ENCODE measurements at regions not wholly inside any gene's neighbourhood (a gene's known extent, or its start where the extent isn't known, plus 50 kb on each side); places are given as distances from the start of the nearest gene placed in this dataset.
"Not testable (repeated sequence)": the region's sequence is repeated elsewhere in the genome, so short reads cannot be mapped to it uniquely, and the experiment has no call there.

DNA sequence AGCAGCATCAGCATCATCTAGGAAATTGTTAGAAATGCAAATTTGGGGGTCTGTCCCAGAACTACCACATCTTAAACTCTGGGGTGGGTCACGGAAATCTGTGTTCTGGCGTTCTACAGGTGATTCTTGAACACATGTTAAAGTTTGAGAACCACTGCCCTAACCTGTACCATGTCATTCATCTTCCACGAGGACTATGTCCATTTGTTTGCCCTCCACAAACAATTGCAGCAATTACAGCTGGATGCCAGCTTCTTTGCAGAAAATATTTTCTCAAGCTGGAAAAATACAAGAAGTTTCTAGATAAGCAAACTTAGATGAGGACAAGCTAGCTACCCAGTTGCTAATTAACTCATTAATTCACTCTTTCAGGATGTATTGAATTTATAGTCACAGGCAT lies 54.1 kb downstream of the MAFB start:
- no peak for DNase-seq (ENCODE audit: low read depth, low spot score)

DNA sequence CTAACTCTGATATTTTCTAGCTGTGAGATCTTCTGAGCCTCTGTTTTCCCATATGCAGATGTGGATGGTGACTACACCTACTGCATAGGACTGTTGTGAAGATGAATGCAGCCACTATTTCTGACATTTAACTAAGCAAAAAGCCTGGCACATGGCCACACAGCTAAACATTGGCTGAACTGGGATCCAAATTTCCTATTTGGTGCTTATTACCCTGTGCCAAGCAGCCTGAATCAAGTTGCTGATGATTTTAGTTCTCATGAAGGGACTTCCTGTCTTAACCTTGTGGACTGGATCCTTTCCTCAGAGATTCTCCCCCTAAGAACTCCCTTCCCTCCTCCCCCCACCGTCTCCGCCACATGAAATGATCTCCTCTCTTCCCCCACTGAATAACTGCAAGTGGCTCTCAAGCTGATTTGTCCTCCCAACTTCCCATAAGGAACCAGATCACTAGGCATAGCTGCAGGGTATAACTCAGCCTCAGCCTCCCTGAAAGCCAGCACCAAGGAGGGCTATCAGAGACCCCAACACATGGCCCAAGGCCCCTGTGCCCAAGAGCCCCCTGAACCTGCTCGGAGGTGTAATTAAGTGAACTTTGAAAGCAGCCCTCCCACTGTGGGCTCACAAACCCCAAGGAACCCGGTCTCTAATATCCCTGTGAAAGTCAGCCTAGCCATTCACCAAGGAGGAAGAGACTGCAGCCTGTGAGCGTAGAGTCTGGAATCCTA lies 55.7 kb downstream of the MAFB start:
- DNase-seq (ENCODE audit: low read depth, low spot score) = no peak

DNA sequence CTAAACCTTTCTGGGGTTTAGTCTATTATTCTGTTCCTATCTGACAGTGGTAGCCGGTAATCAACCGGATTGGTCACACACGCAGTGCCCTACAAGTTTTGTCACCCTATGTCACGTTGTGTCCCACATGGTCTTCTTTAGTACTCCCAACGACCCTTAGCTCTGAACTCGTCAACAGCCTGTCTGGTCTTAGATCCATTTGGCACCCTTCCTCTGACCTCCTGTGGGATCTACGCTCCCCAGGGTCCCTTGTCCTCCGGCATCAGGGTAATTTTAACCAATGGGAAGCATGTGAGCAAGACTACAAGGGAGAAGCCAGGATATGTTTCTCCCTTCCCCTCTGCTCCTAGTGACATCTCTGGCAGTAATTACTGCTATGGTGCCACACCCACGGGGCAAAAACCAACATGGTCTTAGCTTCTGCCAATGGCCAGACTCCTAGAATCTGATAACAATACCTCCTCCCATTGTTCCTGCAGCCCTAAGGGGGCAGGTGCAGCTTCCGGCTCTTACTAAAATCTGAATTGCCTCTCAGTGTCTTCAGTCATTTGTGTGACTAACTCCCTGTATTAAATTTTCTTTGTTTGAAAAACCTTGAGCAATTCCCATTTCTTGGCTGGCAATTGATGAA lies 56.6 kb downstream of the MAFB start:
- DNase-seq (ENCODE audit: low read depth, low spot score) = no peak

DNA sequence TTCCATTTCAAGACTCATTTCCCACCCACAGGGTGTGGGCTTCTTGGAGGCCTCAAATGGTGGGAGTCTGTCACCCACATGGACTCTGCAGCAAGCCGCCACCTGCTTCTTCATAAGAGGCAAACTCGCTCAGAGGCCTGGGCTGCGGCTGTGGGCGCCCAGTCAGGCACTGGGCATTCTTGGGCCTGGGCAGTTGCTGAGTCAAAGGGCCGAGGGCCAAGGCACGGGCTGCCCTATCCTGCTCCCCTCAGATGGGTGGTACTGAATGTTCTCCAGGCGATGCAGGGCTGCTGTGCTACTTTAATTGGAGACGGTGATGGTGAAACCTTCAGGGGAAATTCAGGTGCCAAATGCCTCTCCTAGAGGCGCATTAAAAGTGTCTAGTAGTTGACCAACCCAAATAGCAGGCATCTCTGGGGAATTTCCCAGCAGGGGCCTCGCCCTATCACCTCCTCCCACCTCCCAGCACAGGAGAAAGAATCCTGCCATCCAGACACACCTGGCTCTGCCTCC lies 57.9 kb downstream of the MAFB start:
- DNase-seq (ENCODE audit: low read depth, low spot score) = no peak

DNA sequence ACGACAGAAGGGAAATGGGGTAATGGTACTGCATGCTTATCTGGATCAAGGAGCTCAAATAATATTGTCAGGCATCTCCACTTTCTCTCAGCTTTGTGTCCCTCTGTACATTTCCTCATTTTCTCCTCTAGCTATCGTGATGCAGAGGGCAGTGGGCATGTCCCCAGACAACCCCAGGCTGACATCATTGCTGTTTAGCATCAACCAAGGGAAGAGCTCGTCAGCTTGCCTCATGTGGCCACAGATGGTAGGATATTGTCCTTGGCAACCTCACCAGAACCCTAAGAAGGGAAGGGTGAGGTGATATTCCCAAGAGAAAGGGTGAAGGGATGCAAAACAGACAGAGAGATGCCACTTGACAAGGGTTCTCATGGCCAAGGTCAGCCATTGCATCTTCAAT lies 58.3 kb downstream of the MAFB start:
- no peak for DNase-seq (ENCODE audit: low read depth, low spot score)

DNA sequence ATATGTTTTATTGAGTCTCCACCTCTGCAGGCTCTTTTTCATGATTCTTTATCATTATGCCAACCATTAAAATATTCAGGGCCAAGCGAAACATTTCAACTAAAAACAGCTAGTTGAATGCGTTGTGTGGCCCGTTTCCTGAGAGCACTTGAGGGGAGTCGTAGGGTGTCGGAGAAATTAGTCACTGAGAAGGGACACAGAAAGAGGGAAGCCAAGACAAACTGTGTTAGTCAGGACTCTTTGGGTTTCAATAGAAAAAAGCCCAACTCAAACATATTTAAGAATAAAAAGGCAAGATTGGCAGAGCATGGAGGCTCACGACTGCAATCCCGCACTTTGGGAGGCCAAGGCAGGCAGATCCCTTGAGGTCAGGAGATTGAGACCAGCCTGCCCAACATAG lies 58.9 kb downstream of the MAFB start:
- no peak for DNase-seq (ENCODE audit: low read depth, low spot score)

DNA sequence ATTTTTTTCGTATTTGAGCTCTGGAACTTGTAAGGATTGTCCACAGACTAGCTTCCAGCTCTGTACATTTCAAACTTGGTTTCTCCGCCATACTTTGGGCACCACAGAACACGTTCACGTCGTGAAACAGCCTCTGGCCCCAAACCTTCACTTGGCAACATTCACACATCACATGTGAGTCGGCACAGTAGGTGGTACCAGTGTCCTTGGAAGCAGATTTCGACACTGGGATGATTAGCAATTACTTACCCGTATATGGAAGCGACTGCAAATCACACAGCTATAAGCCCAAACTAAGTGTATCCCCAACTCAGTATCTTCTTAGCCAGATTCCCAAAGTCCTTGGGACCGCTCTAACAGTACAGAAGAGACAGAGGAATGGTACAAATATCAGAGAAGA lies 60.2 kb downstream of the MAFB start:
- no peak for DNase-seq (ENCODE audit: low read depth, low spot score)

DNA sequence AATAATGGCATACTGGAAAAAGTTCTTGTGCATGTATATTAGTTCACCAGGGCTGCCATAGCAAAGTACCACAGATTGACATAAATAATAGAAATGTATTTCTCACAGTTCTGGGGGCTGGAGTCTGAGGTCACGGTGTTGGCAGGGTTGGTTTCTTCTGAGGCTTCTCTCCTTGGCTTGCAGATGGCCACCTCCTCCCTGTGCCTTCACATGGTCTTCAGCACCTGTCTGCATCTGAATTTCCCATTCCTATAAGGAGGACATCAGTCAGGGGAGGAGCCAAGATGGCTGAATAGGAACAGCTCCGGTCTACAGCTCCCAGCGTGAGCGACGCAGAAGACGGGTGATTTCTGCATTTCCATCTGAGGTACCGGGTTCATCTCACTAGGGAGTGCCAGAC lies 70.0 kb downstream of the MAFB start:
- not testable (repeated sequence) for DNase-seq (ENCODE audit: low read depth, low spot score)

DNA sequence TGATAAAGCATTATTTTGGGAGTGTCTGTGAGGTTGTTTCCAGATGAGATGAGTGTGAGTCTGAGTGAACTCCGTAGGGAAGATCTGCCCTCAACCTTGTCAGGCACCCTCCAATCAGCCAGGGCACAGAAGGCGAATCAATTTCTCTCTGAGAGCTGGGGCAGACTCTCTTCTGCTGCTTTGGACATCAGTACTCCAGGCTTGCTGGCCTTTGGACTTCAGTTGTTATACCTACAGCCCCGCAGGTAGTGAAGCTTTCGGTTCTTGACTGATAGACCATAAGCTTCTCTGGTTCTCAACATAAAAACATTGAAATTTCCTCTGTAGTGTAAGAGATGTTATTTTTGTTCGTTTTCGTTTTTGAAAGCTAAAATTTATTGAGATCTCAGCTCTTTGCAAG lies 71.4 kb downstream of the MAFB start:
- no peak for DNase-seq (ENCODE audit: low read depth, low spot score)

DNA sequence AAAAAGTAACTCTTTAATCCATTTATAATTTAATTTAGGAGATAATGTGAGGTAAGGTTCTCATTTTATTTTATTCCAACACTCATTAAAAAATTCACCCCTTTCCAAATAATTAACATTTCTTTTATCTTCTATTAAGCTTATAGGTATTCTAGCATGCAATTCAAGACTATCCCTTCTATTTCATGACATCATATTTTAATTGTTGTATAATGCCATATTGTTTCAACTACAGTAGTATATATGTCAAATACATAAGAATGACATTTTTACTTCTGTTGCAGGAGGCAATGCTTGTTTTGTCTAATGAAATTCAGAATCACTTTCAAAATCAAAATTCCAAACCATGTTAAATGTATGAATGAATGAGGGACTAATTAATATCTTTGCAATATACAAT lies 76.2 kb downstream of the MAFB start:
- DNase-seq (ENCODE audit: low read depth, low spot score) = no peak

DNA sequence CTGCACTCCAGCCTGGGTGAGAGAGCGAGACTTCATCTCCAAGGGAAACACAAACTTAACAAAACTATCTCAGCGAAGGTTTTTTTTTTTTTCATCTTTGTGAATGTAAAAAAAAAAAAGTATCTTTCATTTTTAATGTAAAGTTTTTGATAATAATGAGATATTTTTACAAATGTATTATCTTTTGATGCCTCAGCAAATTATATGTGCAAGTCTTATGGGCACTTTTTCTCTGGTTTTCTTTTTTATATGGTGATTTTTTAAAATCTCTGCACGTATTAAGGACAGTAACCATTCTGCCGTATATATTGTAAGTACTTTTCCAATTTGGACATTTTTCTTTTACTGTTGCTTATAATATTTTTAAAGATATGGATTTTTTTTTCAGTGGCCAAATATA lies 76.8 kb downstream of the MAFB start:
- DNase-seq (ENCODE audit: low read depth, low spot score) = no peak

DNA sequence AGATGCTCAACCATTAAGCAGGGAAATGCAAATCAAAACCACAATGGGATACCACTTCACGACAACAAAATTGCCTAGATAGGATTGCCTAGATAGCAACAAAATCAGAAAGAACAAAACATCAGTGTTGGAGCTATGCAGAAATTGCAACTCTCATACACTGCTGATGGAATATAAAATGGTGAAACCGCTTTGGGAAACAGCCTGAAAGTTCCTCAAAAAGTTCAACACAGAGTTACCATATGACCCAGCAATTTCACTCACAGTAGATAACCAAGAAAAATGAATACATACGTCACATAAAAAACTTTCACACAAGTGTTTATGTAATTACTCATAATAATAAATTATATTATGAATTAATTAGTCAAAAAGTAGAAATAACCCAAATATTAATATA lies 78.3 kb downstream of the MAFB start:
- DNase-seq (ENCODE audit: low read depth, low spot score) = no peak

DNA sequence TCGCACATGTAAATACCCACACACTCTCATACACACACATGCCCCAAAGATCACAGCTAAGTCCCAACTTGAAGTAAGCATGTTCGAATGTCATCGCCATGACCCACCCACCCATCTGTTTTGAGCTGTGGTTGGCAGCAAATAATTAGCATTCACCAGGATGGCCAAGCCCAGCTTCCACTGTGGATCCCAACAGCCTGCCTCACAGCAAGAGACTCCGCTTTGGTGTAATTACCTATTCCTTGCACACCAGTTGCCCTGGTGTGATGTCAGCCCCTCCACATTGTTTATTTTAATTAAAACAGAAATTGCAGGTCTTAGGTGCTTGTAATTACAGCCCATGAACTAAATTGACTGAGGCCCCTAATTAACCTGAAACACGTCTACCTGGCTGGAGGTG lies 81.1 kb downstream of the MAFB start:
- DNase-seq (ENCODE audit: low read depth, low spot score) = no peak

DNA sequence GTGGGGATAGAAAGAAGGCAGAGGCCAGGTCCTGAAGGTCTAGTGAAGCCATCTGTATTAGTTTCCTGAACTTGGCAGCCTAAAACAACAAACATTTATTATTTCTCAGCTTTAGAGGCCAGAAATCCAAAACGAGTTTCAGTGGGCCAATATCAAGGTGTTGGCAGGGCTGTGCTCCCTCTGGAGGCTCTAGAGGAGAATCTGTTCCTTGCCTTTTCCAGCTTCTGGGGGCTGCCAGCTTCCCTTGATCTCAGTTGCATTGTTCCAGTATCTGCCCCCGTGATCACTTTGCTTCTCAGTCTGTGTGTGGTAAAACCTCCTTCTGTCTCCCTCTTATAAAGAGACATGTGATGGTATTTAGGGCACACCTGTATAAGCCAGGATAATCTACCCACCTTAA lies 82.4 kb downstream of the MAFB start:
- DNase-seq (ENCODE audit: low read depth, low spot score) = no peak

DNA sequence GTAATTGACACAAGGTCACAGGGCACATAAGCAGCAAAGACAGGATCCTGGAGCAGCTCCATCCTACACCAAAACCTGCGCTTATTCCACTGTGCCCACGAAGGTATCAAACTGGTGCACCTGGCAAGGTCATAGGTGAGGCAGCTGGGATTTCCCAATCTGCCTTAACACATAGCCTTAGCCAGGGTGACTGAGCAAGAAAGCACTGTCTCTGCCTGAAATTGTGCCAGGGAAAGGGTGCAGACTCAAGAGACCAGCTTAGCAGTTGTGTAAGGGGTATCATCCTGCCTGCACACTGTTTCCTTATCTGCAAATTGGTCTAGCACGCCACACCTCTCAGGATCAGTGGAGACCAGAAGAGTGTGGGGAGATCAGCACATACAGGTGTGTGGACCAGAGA lies 82.8 kb downstream of the MAFB start:
- DNase-seq (ENCODE audit: low read depth, low spot score) = no peak

DNA sequence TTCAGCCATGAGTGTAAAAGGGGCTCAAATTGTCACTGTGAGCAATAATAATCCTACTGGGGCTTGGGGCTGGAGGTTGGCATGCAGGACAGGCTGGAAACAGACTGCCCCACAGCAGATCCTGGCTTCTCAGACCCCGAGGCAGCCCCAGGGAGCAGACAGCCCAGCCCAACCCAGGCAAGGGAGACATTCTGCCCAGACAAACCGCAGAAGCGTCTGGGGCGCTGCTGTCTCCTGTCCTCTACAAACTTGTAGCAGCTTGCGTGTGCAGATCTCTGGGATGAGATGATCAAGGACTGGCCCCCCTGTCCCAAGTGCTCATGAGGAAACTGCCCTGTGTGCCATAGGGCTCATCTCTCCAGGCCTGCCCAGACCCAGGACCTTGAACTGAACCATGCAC lies 84.6 kb downstream of the MAFB start:
- DNase-seq (ENCODE audit: low read depth, low spot score) = no peak

DNA sequence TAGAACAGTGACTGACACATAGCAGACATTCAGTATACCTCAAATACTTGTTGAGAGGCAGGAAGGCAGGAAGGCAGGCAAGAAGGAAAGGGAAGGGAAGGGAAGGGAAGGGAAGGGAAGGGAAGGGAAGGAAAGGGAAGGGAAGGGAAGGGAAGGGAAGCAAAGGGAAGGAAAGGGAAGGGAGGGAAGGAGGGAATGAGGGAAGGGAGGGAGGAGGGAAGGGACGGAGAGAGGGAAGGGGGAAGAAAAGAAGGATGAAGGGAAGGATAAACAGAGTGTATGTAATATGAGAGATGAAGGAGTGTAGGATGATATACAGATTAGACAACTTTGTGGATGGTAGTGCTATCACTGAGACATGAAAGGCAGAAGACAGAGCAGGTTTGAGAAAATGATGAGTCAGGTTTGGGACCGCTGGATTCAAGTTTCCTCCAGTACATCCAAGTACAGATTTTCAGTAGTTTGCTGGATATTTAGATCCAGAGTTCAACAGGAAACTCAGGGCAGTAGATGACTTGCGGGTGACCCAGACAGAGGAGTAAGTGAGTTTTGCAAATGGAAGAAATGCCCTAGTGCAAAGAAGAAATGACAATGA lies 85.9 kb downstream of the MAFB start:
- no peak for DNase-seq (ENCODE audit: low read depth, low spot score)

DNA sequence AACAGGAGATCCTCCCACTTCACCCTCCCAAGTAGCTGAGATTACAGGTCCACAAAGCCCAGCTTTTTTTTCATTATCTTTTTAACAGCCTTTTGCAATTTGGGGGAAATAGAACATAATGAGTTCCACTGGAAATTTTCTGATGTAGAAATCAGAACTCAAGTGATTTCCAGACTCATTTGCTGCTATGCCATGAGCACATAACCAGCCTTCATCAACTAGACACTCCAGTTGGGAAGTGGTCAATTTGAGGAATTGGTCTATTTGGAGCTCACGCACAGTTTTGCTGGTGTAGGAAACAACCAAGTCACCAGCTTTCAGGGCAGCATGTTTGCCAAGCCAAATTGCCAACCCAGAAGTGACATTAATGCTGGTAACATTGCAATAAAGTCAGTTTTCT lies 86.7 kb downstream of the MAFB start:
- no peak for DNase-seq (ENCODE audit: low read depth, low spot score)

DNA sequence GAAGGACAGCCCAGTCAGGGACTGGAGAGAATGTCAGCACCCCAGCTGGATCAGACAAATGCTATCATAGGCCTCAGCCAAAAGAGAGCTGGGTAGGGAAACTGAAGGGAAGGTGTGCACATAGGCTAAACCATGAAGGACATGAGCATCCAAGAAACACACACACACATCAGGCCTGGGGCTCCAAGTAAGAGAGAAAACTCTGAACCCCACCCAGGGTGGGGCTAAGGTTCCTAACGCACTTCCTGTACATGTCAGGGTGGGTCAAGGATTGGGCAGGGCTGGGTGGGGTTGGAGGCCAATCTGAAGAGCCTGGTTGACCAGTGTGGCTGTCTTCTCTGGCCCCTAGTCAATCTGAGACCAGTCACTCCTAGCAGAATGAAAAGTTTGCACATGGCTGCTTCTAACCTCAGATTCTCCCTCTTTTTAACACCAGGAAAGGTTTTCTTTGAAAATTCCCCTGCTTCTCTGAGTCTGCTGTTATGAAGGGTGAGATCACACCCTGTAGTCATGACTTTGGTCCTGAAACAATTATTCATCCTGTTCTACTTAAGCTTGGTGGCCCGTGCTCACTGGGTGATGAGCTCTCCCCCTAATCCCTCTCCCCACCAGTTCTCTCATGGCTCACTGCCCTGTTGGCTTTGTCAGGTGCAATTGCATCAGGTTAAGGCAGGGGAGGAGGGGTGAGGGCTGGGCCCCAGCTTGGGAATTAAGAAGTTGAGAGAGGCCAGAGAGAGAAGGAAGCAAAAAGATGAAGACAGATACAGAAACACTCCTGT lies 88.4 kb downstream of the MAFB start:
- no peak for DNase-seq (ENCODE audit: low read depth, low spot score)

DNA sequence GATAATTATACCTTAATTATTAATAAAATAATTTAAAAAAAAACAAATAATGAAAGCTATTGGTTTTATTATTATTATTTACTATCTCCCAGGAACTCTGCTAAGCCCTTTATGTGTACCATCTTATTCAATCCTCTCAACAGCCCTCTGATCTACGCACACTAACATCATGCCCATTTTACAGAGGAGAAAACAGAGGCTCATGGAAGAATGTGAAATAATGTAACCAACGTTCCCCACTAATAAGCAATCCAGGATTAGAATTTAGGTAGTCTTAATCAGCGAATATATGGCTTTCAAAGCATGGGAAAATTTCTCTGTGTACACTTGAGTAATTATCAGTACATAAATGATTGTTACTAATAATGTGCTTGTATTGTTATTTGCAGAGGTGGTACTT lies 89.0 kb downstream of the MAFB start:
- DNase-seq (ENCODE audit: low read depth, low spot score) = no peak

DNA sequence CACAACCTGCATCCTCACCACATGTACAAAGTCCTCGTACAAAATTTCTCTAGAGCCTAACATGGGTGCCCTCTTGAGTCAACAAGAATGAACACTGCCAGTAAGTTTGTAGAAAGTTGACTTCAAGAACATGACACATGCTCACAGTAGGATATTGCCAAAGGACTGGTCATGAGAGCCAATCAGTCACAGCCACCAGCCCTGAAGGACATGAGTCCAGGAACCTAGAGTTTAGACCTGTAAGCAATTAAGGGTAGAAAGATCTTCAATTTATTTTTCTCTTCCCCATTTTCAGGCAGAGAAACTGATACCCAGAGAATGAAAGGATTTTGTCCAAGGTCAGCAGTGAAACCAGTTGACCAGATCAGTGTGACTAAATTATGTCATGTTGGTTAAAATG lies 96.1 kb downstream of the MAFB start:
- no peak for DNase-seq (ENCODE audit: low read depth, low spot score)

DNA sequence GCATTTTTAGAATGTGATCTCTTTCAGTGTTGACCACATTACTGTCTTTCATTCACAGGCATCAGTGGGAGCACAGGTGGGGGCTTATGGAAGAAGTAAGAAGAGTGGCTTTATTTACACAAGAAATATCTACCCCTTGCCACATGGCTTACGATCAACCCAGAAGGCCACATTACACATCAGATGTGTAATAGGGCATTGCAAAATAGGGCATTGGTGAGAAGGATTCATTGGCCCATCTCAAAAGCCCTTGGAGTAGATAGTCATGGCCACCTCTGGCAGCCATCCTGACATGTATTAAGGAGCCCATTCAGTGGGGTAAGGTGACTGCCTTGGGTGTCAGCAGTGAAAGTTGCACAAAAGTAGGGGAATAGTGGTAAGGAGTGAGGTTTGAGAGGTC lies 97.5 kb downstream of the MAFB start:
- no peak for DNase-seq (ENCODE audit: low read depth, low spot score)
